ENCODE measurements at regions not wholly inside any gene's neighbourhood (a gene's known extent, or its start where the extent isn't known, plus 50 kb on each side); places are given as distances from the start of the nearest gene placed in this dataset.
A peak's percentile ranks its signal among the peaks of the same experiment; 100 is the strongest.

DNA sequence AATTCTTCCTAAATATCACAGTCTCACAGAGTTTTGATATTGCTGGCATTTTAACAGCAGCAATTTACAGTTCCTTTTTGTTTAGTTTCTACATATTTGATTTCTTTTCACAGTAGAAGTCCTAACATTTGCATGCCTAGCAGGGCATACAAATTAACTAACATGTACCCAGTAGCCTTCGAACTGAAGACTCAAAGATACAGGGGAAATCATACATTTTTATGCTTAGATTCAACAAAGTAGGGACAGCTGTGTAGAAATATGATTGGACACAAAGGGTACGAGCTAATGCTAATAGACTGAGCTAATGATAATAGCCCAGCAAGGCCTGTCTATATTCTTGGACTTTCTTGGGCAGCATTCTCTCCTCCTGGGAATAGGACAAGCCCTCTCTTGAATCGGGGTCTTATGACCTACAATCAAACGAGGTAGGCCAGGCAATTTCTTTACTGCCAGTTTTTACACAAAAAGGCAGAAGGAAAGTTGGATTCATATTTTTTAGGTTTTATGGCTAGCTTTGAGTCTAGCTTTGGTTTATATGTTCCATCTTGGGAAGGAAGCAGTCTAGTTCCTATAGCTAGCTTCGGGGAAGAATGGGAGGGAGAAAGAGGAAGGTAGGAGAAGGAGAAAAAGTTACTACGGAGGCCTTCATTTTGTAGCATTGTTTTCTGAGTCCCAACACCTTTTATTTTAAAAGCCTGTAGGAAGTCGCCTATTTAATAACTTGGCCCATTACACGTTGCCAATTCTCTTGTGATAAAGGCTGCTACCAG is 115.8 kb downstream of the HFE start:
- 84 to 89% (median 88%) methylated on average over 8 of the region's 8 CpGs for WGBS, 3 donors
- H3K27ac ChIP-seq, result no peak overlapping the region
- TF ChIP-seq CTCF (IDR thresholded peaks at IDR 0.05), result no peak
- no peaks in the 10 kb centered on the region for H3K36me3 ChIP-seq (ENCODE audit: insufficient read depth in 1 of 2, low read depth in 1 of 2)
- DNase-seq (no peak), ATAC-seq (no peak)
- H3K27me3 ChIP-seq (ENCODE audit: insufficient read depth in 3 of 3, low read length in 2 of 3), result peaks cover 0 to 98% (median 34%) of the 10 kb centered on the region in 3 donors
- H3K9me3 ChIP-seq, result no peaks in the 10 kb centered on the region
- no peaks in the 10 kb centered on the region for H3K4me1 ChIP-seq
- intact Hi-C loops (cut with DNase I), result no loop called here
- H3K4me3 ChIP-seq, result no peak overlapping the region

DNA sequence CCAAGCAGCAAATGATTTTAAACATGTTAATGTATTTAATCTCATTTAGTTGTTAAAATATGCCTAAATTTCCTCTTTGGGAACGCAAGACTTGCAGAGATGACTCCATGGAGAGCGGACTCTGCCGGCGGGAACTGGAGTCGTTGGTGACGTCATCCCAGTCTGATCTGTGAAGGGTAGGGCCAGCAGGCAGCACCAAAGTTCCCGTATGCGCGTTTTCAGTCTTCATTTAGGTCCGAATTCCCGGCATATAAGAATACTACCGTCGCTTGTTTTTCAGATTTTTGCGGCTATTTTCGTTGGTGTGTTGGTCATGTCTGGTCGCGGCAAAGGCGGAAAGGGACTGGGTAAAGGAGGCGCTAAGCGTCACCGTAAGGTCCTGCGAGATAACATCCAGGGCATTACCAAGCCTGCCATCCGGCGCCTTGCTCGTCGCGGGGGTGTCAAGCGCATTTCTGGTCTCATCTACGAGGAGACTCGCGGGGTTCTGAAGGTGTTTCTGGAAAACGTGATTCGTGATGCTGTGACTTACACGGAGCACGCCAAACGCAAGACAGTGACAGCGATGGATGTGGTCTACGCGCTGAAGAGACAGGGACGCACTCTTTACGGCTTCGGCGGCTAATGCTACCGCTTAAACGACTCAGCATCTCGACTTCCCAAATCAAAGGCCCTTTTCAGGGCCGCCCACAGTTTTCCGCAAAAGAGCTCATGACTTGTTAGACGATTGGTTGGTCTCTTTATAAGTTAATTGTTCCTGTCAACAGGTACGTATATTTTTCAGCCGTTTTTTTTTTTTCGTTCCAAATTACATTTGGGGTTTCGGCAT is 117.3 kb downstream of the HFE start:
- Histone ChIP-seq H3K27me3 (ENCODE audit: insufficient read depth in 3 of 3, low read length in 2 of 3) (peaks cover 0 to 94% (median 27%) of the 10 kb centered on the region in 3 donors), H3K4me1 (no peaks in the 10 kb centered on the region)
- ATAC-seq, result peak; percentile 82 to 87 (median 85)

GRCh38 chr6:26205161-26205624 is 118.0 kb downstream of the HFE start:
- Histone ChIP-seq H3K9me3 (no peaks in the 10 kb centered on the region), H3K27ac (peak overlapping the region; percentile 85), H3K4me1 (no peaks in the 10 kb centered on the region), H3K36me3 (ENCODE audit: insufficient read depth in 1 of 2, low read depth in 1 of 2) (no peaks in the 10 kb centered on the region), H3K4me3 (peak overlapping the region; percentile 68), H3K27me3 (ENCODE audit: insufficient read depth in 3 of 3, low read length in 2 of 3) (peaks cover 0 to 92% (median 23%) of the 10 kb centered on the region in 3 donors)
- ATAC-seq (peak; percentile 43 to 75 (median 64)), DNase-seq (peak; percentile 57 to 71)
- WGBS, 3 donors, result 2 to 5% (median 3%) methylated on average over 18 of the region's 18 CpGs
- no peak for TF ChIP-seq CTCF (IDR thresholded peaks at IDR 0.05)
- intact Hi-C loops (cut with DNase I), result no loop called here

More for the DNA sequence above, 117.3 kb downstream of the HFE start:
- Histone ChIP-seq H3K27ac (peak overlapping the region; percentile 85), H3K36me3 (ENCODE audit: insufficient read depth in 1 of 2, low read depth in 1 of 2) (no peaks in the 10 kb centered on the region), H3K9me3 (no peaks in the 10 kb centered on the region), H3K4me3 (peak overlapping the region; percentile 68)
- peak; percentile 78 to 87 for DNase-seq
- WGBS, 3 donors, result 1 to 2% (median 1%) methylated on average over 53 of the region's 53 CpGs
- intact Hi-C loops (cut with DNase I), result no loop called here
- TF ChIP-seq CTCF (IDR thresholded peaks at IDR 0.05), result peak; percentile 31

- H3K9me3 ChIP-seq, result no peaks in the 10 kb centered on the region
- no peaks in the 10 kb centered on the region for H3K4me1 ChIP-seq
- ATAC-seq, result peak in 2 of 4 donors; percentile 21 to 29
- TF ChIP-seq CTCF (IDR thresholded peaks at IDR 0.05), result no peak
- intact Hi-C loops (cut with DNase I), result no loop called here
- H3K36me3 ChIP-seq (ENCODE audit: insufficient read depth in 1 of 2, low read depth in 1 of 2), result no peaks in the 10 kb centered on the region
- 12 to 18% (median 14%) methylated on average over 18 of the region's 18 CpGs for WGBS, 3 donors
- peaks cover 0 to 87% (median 21%) of the 10 kb centered on the region in 3 donors for H3K27me3 ChIP-seq (ENCODE audit: insufficient read depth in 3 of 3, low read length in 2 of 3)
- peak overlapping the region; percentile 85 for H3K27ac ChIP-seq
- peak overlapping the region; percentile 68 for H3K4me3 ChIP-seq
- no peak for DNase-seq
Observed at GRCh38 chr6:26205625-26206574, 118.7 kb downstream of the HFE start.

Measured in psoas muscle (tissue), 7 donors.